Stimulated activated CD8-positive, alpha-beta memory T cell treated with anti-CD3 and anti-CD28 coated beads, Interleukin-7, amount 100 ng/mL, for 24 hours (primary cell): ENCODE measurements at regions not wholly inside any gene's neighbourhood (a gene's known extent, or its start where the extent isn't known, plus 50 kb on each side); places are given as distances from the start of the nearest gene placed in this dataset.

Experiments
- DNase-seq: peaks from one replicate; pipeline ENCODE4 v3.0.0-alpha.2; 2020; ENCODE audit warnings: low read depth

- no peak for DNase-seq
Observed at GRCh38 chr7:68309806-68310205, 1288.5 kb upstream of the AUTS2 start.

- DNase-seq: no peak
Observed at GRCh38 chr7:68311958-68312357, 1286.3 kb upstream of the AUTS2 start.

- no peak for DNase-seq
Observed at GRCh38 chr7:68313806-68314205, 1284.5 kb upstream of the AUTS2 start.

GRCh38 chr7:68314208-68314607 is 1284.1 kb upstream of the AUTS2 start:
- no peak for DNase-seq

- no peak for DNase-seq
Observed at GRCh38 chr7:68317476-68317875, 1280.8 kb upstream of the AUTS2 start.

- no peak for DNase-seq
Observed at GRCh38 chr7:68319061-68319460, 1279.2 kb upstream of the AUTS2 start.

GRCh38 chr7:68321076-68321639 is 1277.1 kb upstream of the AUTS2 start:
- no peak for DNase-seq

GRCh38 chr7:68321776-68322496 is 1276.3 kb upstream of the AUTS2 start:
- DNase-seq: no peak

- DNase-seq: no peak
Observed at GRCh38 chr7:68324621-68325020, 1273.7 kb upstream of the AUTS2 start.

GRCh38 chr7:68334216-68334615 is 1264.1 kb upstream of the AUTS2 start:
- no peak for DNase-seq

GRCh38 chr7:68334636-68335272 is 1263.5 kb upstream of the AUTS2 start:
- no peak for DNase-seq

GRCh38 chr7:68336594-68336993 is 1261.7 kb upstream of the AUTS2 start:
- no peak for DNase-seq

- DNase-seq: no peak
Observed at GRCh38 chr7:68348401-68348800, 1249.9 kb upstream of the AUTS2 start.

- no peak for DNase-seq
Observed at GRCh38 chr7:68362745-68363518, 1235.3 kb upstream of the AUTS2 start.

- no peak for DNase-seq
Observed at GRCh38 chr7:68364886-68365625, 1233.2 kb upstream of the AUTS2 start.

- DNase-seq: no peak
Observed at GRCh38 chr7:68371985-68372384, 1226.3 kb upstream of the AUTS2 start.

- no peak for DNase-seq
Observed at GRCh38 chr7:68376131-68376661, 1222.1 kb upstream of the AUTS2 start.

- DNase-seq: no peak
Observed at GRCh38 chr7:68381731-68382130, 1216.5 kb upstream of the AUTS2 start.

GRCh38 chr7:68384581-68384980 is 1213.7 kb upstream of the AUTS2 start:
- DNase-seq: no peak

GRCh38 chr7:68393051-68393450 is 1205.2 kb upstream of the AUTS2 start:
- DNase-seq: no peak

GRCh38 chr7:68394131-68394530 is 1204.1 kb upstream of the AUTS2 start:
- DNase-seq: no peak
